Subcutaneous abdominal adipose tissue (tissue), 5 donors: ENCODE measurements at regions not wholly inside any gene's neighbourhood (a gene's known extent, or its start where the extent isn't known, plus 50 kb on each side); places are given as distances from the start of the nearest gene placed in this dataset.

Source experiments
- H3K27ac ChIP-seq: one replicate; pipeline ENCODE4 v1.7.0; 2013; ENCODE audit warnings: low read depth, mild to moderate bottlenecking, inconsistent platforms, low read length, moderate library complexity
- H3K27me3 ChIP-seq, 5 donors: one replicate each; pipeline ENCODE4 v1.7.0; 2013; ENCODE audit warnings: low read length in 5 of 5, inconsistent platforms in 1 of 5; ENCODE audit not compliant: control insufficient read depth in 5 of 5, insufficient read depth in 4 of 5
- H3K36me3 ChIP-seq, 5 donors: one replicate each; pipeline ENCODE4 v1.7.0; 2013; ENCODE audit warnings: low read length in 5 of 5; ENCODE audit not compliant: control insufficient read depth in 5 of 5, insufficient read depth in 5 of 5
- H3K4me1 ChIP-seq, 5 donors: one replicate each; pipeline ENCODE4 v1.7.0; 2013; ENCODE audit warnings: low read length in 5 of 5, mild to moderate bottlenecking in 3 of 5, moderate library complexity in 1 of 5; ENCODE audit not compliant: control insufficient read depth in 5 of 5, insufficient read depth in 5 of 5
- H3K4me3 ChIP-seq, 5 donors: one replicate each; pipeline ENCODE4 v1.7.0; 2013; ENCODE audit warnings: low read length in 5 of 5, low read depth in 1 of 5
- H3K9ac ChIP-seq, 5 donors: one replicate each; pipeline ENCODE4 v1.7.0; 2013; ENCODE audit warnings: low read length in 5 of 5, mild to moderate bottlenecking in 4 of 5, moderate library complexity in 3 of 5
- H3K9me3 ChIP-seq, 5 donors: one replicate each; pipeline ENCODE4 v1.7.0; 2013; ENCODE audit warnings: low read length in 5 of 5; ENCODE audit not compliant: control insufficient read depth in 5 of 5
- donor health status: healthy.
- donor health status: healthy.
- donor health status: healthy.
- donor health status: healthy.
- donor health status: healthy.

DNA sequence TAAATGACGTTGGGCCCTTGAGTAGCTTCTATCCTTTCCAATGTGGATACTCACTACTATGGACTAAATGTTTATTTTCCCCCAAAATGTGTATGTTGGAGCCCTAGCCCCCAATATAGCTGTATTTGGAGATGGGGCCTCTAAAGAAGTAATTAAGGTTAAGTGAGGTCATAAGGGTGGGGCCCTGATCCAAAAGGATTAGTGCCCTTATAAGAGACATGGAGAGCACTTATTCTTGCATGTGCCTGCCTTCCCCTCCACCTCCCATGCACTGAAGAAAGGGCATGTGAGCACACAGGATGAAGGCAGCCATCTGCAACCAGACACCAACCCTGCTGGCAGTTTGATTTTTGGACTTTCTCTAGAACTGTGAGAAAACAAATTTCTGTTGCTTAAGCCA, 115.7 kb upstream of the MED13 start:
- Histone ChIP-seq H3K27me3 (no peaks in the 10 kb centered on the region), H3K4me3 (peak overlapping the region in 2 of 5 donors; percentile 12 to 41), H3K36me3 (no peaks in the 10 kb centered on the region), H3K4me1 (no peaks in the 10 kb centered on the region), H3K9me3 (peaks cover 8 to 26% (median 16%) of the 10 kb centered on the region in 5 donors), H3K27ac (no peak overlapping the region), H3K9ac (no peak overlapping the region)

DNA sequence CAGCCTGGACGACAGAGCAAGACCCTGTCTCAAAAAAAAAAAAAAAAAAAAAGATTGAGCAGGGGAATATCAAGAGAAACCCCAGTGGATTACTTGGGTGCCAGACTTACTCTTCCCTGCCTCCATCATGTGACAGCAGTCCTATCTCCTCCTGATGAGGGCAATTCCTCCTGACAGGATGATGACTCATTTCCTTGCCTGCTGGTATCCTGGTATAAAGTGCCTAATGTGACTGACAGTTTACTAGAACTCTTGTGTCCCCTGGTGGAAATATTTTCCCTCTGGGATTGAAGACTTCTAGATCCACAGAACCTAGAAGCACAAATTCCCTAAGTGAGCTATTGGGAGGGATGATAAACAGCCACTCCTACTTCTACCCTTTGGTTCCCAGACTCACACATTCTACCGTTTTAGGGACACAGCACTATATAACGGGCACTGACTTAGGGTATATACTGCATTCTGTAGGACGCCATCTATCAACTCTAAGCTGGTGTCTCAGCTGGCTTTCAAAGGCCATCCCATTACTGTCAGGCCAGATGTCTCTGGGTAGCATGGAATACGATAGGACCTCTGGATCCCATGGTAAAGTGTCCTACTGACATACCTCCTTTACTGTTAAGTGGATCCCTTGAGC, 114.6 kb upstream of the MED13 start:
- Histone ChIP-seq H3K36me3 (no peaks in the 10 kb centered on the region), H3K9me3 (peaks cover 8 to 26% (median 16%) of the 10 kb centered on the region in 5 donors), H3K4me1 (no peaks in the 10 kb centered on the region), H3K4me3 (peak overlapping the region in 1 of 5 donors; percentile 9), H3K27ac (no peak overlapping the region), H3K27me3 (no peaks in the 10 kb centered on the region), H3K9ac (no peak overlapping the region)

DNA sequence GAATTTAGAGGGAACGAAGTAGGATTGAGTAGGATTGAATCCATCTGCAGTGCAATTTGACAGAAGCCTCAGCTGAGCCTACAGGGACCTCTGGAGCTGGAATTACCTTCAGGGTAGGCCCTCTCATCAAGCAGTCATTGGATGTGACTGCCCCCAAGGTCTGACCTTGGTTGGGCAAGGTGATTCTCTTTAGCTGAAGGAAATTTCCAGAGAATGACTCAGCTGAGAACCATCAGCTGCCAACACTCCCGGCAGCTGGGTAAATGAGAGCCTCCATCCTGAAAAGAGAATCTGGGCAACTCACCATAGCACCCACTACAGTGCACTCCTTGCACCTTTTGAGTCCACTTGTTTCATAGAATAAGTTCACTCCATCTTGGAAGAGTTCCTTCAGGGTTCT, 113.5 kb upstream of the MED13 start:
- Histone ChIP-seq H3K4me3 (no peak overlapping the region), H3K27ac (no peak overlapping the region), H3K4me1 (no peaks in the 10 kb centered on the region), H3K27me3 (no peaks in the 10 kb centered on the region), H3K36me3 (no peaks in the 10 kb centered on the region), H3K9me3 (peaks cover 8 to 26% (median 16%) of the 10 kb centered on the region in 5 donors), H3K9ac (no peak overlapping the region)

DNA sequence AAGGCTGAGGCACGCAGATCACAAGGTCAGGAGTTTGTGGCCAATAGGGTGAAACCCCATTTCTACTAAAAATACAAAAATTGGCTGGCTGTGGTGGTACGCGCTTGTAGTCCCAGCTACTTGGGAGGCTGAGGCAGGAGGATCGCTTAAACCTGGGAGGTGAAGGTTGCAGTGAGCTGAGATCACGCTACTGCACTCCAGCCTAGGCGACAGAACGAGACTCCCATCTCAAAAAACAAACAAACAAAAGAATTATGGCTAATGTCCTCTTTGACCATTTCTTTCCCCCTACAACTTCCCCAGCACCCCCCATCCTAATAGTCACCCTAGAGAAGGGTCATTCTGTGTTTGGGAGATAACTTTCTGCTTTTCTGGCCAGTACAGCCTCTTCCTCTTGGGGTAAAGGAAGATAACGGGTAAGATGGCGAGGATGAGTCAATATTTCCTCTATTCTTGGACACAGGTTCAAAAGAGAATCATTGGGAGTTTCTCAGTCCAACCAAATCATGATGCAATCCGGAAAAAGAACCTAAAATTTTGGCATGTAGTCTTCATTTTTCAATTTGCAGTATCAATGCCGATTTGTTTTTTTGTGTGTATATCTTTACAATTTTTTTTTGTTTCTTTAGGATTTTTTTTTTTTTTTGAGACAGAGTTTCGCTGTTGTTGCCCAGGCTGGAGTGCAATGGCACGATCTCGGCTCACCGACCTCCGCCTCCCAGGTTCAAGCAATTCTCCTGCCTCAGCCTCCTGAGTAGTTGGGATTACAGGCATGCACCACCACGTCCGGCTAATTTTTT, 107.6 kb upstream of the MED13 start:
- Histone ChIP-seq H3K4me3 (no peak overlapping the region), H3K4me1 (no peaks in the 10 kb centered on the region), H3K9ac (no peak overlapping the region), H3K9me3 (no peaks in the 10 kb centered on the region), H3K36me3 (no peaks in the 10 kb centered on the region), H3K27ac (no peak overlapping the region), H3K27me3 (no peaks in the 10 kb centered on the region)

DNA sequence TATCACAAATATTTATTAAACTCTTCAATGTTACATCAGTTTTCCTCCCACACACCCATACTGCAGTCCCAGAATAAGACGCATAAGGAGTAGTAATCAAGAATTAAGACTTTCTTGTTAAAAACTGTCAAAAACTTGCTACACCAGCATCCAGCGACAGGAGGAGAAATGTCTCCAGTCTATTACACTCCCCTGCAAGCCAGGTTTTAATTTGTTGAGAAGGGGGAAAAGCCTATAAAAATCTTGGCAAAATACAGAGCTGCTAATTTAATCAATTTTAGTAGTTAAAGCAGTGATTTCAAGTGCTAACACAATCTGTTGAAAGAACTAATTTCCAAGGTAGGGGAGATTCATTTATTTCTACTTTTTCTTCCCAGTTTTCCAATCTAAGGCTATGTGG, 102.0 kb upstream of the MED13 start:
- Histone ChIP-seq H3K9ac (no peak overlapping the region), H3K4me1 (no peaks in the 10 kb centered on the region), H3K27me3 (no peaks in the 10 kb centered on the region)

DNA sequence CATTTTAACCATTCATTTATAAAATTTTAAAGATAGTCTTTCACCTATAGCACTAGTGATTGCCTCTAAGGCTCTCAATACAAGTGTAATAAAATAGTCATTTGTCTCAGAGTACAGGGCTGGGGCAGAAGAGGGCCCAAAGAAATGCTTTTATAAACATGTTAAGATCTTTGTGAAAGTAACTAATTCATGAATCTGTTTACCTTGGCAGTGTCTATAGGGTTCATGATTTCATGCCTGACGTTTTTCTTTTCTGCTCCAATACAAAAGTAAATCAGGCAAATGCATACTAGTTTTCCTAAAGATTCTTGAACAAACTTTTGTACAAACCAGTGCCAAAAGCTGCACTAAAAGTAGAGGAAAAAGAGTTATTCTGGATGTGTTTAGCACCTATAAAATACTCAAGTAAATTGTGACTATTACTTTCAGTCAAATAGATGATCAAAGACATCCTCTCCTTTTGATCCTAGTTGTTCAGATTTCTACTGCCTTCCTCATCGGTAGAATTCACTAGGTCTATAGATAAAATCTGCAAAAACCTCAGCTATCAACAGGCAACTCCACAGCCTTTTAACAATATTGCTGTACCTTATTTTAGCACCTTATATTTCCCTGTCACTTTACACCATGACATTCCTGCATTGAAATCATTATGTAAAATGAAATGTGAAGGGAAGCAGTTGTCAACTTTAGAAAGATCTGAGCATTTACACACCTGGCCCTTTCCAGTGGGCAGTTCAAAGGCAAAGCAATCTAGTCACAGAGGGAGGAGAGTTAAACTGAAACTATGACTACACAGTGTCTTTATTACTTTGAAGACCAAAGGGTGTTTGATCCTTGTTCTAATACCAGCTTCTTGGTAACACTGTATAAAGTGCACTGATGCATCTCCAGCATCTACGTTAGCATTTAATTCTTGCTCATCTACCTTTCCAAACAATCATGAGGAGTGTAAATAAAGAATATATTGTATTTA, 100.0 kb upstream of the MED13 start:
- no peak overlapping the region for H3K4me3 ChIP-seq
- H3K9ac ChIP-seq = no peak overlapping the region
- H3K27ac ChIP-seq = no peak overlapping the region
- no peaks in the 10 kb centered on the region for H3K27me3 ChIP-seq
- H3K36me3 ChIP-seq = no peaks in the 10 kb centered on the region
- H3K9me3 ChIP-seq = no peaks in the 10 kb centered on the region
- H3K4me1 ChIP-seq = no peaks in the 10 kb centered on the region

More for the DNA sequence above, 102.0 kb upstream of the MED13 start:
- Histone ChIP-seq H3K27ac (no peak overlapping the region), H3K36me3 (no peaks in the 10 kb centered on the region), H3K4me3 (no peak overlapping the region), H3K9me3 (no peaks in the 10 kb centered on the region)

DNA sequence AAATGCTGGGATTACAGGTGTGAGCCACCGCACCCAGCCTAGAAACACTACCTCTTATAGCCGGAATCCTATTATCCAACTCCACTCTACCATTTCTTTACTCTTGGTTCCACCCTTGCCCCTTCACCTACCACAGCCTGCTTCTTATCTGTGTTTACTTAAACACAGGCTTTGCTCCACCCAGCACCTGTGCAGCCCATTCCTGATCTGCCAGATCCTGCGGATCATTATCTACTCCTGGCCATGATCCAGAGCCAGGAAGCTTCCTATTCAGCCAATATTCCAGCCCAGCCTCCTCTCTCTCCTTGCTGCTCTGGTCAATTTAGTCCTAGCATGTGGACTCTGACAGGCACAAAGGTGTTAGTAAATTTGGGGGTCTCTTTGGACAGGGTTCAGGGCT, 98.8 kb upstream of the MED13 start:
- Histone ChIP-seq H3K36me3 (no peaks in the 10 kb centered on the region), H3K27ac (no peak overlapping the region), H3K9me3 (no peaks in the 10 kb centered on the region), H3K27me3 (no peaks in the 10 kb centered on the region), H3K4me3 (no peak overlapping the region), H3K4me1 (no peaks in the 10 kb centered on the region), H3K9ac (no peak overlapping the region)

DNA sequence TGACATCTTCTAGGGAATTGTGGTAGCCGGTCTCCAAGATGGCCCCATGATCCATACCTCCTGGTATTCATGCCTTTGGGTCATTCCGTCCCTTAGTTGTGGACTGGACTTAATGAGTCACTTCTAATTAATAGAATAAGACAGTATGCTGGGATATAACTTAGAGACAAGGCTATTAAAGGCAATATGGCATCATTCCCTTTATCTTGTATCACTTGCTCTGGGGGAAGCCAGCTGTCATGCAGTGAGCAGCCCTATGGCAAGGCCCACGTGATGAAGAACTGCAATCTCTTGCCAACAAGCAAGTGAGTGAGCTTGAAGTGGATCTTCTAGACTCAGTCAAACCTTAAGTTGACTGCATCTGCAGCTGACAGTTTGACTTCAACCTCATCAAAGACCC, 97.8 kb upstream of the MED13 start:
- no peaks in the 10 kb centered on the region for H3K4me1 ChIP-seq
- H3K27me3 ChIP-seq = no peaks in the 10 kb centered on the region
- no peaks in the 10 kb centered on the region for H3K9me3 ChIP-seq
- H3K9ac ChIP-seq = no peak overlapping the region
- no peak overlapping the region for H3K27ac ChIP-seq
- no peak overlapping the region for H3K4me3 ChIP-seq
- H3K36me3 ChIP-seq = no peaks in the 10 kb centered on the region

DNA sequence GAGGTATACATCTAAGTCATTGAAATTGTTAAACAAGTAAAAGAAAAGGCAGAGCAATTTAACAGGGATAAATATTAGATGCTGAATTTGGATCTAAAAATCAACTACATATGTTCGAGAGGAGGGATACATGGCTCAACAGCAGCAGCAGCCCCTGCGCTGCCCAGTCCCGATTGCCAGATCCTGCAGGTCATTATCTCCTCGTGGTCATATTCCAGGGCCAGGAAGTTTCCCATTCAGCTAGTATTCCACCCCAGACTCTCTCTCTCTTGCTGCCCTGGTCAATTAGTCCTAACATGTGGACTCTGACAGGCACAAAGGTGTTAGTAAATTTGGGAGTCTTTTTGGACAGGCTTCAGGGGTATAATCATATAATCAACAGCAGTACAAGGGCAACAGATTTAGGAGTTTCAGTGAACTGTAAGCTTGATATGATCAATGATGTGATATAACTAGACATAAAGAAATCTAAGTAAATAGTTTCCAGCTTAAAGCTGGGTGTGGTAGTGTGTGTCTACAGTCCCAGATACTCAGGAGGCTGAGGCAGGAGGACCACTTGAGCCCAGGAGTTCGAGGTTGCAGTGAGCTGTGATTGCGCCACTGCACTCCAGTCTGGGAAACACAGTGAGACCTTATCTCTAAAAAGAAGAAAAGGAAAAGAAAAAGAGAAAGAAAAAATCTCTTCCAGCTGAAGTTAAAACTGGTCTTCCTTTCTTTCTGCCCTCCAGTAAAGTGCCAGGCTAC, 96.5 kb upstream of the MED13 start:
- Histone ChIP-seq H3K9ac (no peak overlapping the region), H3K9me3 (no peaks in the 10 kb centered on the region), H3K27ac (no peak overlapping the region), H3K36me3 (no peaks in the 10 kb centered on the region), H3K4me1 (no peaks in the 10 kb centered on the region), H3K27me3 (no peaks in the 10 kb centered on the region), H3K4me3 (no peak overlapping the region)
